ENCODE measurements at regions not wholly inside any gene's neighbourhood (a gene's known extent, or its start where the extent isn't known, plus 50 kb on each side); places are given as distances from the start of the nearest gene placed in this dataset.

GRCh38 chr6:79399499-79399898, 137.7 kb downstream of the LCA5 start:
- TF ChIP-seq REST (IDR thresholded peaks at IDR 0.05; ENCODE audit: low read depth, low read length) (no peak), EZH2phosphoT487 (IDR thresholded peaks at IDR 0.05; ENCODE audit: borderline replicate concordance, low read depth) (no peak)

All from SK-N-SH (cell line).